HG02973 (cell line): ENCODE measurements at regions not wholly inside any gene's neighbourhood (a gene's known extent, or its start where the extent isn't known, plus 50 kb on each side); places are given as distances from the start of the nearest gene placed in this dataset.
A peak's percentile ranks its signal among the peaks of the same experiment; 100 is the strongest.
"Not testable (repeated sequence)": the region's sequence is repeated elsewhere in the genome, so short reads cannot be mapped to it uniquely, and the experiment has no call there.

Experiments
- ATAC-seq: cut with Tn5 transposase; IDR thresholded peaks from one replicate; pipeline ENCODE4 v1.9.1; 2021; ENCODE audit warnings: moderate library complexity; ENCODE audit not compliant: unreplicated experiment

DNA sequence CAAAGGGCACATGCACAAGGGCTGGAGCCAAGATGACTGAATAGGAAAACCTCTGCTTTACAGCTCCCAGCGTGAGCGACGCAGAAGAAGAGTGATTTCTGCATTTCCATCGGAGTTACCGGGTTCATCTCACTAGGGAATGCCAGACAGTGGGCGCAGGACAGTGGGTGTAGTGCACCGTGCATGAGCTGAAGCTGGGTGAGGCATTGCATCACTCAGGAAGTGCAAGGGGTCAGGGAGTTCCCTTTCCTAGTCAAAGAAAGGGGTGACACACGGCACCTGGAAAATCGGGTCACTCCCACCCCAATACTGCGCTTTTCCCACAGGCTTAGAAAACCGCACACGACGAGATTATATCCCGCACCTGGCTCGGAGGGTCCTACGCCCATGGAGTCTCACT, 64.5 kb upstream of the HTR1E start:
- not testable (repeated sequence) for ATAC-seq

- ATAC-seq, result no peak
Measured at GRCh38 chr6:86871681-86872080, 65.6 kb upstream of the HTR1E start.

DNA sequence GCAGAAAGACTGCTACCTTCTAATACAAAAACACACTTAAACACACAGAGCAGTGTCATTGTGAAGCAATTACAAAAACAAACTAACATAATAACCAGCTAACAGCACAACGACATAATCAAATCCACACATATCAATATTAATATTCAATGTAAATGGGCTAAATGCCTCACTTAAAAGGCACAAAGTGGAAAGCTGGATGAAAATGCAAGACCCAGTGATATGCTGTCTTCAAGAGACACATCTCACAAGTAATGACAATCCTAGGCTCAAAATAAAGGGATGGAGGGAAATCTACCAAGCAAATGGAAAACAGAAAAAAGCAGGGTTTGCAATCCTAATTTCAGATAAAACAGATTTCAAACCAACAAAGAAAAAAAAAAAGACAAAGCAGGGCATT, 67.8 kb upstream of the HTR1E start:
- no peak for ATAC-seq

GRCh38 chr6:86859513-86859912, 77.8 kb upstream of the HTR1E start:
- ATAC-seq, result no peak

GRCh38 chr6:86858970-86859369, 78.4 kb upstream of the HTR1E start:
- ATAC-seq, result no peak

- ATAC-seq, result no peak
Measured at GRCh38 chr6:86857783-86858182, 79.5 kb upstream of the HTR1E start.

DNA sequence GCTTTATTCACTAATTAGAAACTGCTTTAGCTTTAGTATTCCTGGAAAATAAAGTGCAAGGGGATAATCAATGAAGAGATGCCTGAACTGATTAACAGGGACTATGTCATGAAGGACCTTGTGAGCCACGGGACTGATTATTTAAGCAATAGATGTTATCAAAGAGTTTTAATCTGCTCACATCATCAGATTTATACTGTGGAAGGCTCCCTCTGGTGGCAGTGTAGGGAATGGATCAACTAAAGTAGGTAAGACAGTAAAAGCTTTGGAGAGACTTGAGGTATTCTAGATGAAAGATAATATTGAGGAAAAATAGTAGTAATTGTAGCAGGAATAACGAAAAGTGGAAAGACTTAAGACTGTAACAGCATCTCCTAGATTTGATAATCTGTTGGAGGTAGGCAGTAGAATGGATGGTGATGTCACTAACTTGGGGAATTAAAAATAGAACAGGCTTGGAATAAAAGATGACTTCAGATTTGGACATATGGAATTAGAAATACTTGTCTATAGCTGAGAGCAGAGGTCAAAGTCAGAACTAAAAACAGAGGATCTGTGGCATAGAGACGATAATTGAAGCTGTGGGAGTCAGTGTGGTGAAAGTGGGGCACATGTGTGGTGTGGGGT, 80.3 kb upstream of the HTR1E start:
- peak; percentile 58 for ATAC-seq

DNA sequence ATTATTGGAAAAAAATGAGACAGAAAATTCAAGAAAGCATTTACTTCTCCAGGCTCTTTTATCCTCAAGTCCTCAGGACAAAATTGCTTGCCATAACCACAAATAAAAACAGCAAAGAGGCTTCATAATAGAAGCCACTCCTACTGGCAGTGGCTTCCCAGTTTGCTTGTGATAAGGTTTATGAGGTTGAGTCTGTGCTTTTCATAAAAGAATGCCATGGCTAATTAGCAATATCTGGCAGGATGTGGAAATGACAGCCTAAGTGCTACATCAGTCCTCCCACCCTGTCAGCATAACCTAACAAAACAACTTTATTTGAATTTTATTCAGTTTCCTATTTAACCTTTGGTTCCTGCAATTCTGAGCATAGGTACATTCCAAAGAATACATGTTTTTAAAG, 80.9 kb upstream of the HTR1E start:
- ATAC-seq, result no peak

DNA sequence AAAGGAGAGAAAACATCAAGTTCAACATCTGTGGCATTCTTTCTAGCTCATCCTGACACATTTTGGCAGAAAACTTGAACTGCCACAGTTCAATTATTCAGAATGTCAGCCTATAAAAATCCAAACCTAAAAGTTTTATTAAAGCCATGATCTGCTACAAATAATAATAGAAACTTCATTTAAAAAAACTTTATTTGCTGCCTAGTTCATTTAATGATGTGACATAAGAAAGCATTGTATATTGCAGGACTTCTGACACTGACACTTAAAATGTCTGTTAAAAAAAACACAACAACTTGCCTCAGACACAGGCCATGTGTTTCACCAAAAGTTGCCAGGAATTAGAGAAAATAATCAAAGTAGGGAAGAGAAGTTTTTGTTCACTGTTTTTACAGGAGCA, 88.3 kb upstream of the HTR1E start:
- ATAC-seq, result no peak

- no peak for ATAC-seq
Measured at GRCh38 chr6:86832686-86833085, 104.6 kb upstream of the HTR1E start.

- ATAC-seq, result no peak
Measured at GRCh38 chr6:86825436-86825835, 111.9 kb upstream of the HTR1E start.

DNA sequence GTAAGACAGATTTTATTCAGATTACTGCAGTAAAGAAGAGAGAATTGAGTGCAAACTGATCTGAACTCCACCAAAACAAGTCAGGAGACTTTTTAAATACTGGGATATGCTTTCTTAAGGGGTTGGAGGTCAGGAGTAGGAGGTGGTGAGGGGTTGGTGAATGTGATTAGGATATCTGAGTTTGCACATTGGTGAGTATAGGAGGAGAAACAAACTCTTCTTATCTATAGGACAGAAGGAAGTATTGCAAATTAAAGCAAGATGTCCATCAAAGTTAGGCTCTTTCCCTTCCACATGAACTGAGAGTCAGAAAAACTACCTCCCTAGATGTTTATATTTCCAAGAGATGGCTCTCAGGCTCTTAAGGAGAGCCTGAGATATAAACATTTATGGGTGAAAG, 114.6 kb upstream of the HTR1E start:
- no peak for ATAC-seq

GRCh38 chr6:86820750-86821149, 116.6 kb upstream of the HTR1E start:
- ATAC-seq, result no peak

GRCh38 chr6:86793649-86794048, 143.7 kb upstream of the HTR1E start:
- no peak for ATAC-seq

- ATAC-seq, result no peak
Measured at GRCh38 chr6:86791476-86791875, 145.9 kb upstream of the HTR1E start.

- no peak for ATAC-seq
Measured at GRCh38 chr6:86789779-86790411, 147.4 kb upstream of the HTR1E start.

DNA sequence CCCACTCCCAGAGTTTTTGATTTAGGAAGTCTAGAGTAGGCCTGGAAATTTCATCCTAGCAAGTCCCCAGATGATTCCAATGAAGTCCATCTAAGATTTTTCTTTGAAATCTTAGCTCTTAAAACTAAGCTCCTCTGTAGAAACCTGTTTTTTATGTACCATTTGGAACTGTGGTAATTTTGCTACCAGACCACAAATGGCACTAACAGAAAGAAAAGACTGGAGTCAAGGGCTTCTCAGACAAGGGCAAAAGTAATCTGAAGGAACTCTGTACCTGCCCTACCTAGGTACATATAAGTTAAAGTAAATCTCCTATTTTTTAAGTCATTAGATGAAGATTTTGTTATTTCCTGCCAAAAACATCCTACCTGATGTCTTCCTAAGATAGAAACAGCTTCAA, 155.0 kb upstream of the HTR1E start:
- no peak for ATAC-seq

GRCh38 chr6:86780923-86781322, 156.4 kb upstream of the HTR1E start:
- no peak for ATAC-seq

- no peak for ATAC-seq
Measured at GRCh38 chr6:86775893-86776292, 161.4 kb upstream of the HTR1E start.

- ATAC-seq, result no peak
Measured at GRCh38 chr6:86765211-86765610, 172.1 kb upstream of the HTR1E start.

- ATAC-seq, result not testable (repeated sequence)
Measured at GRCh38 chr6:86759953-86760352, 177.4 kb upstream of the HTR1E start.

DNA sequence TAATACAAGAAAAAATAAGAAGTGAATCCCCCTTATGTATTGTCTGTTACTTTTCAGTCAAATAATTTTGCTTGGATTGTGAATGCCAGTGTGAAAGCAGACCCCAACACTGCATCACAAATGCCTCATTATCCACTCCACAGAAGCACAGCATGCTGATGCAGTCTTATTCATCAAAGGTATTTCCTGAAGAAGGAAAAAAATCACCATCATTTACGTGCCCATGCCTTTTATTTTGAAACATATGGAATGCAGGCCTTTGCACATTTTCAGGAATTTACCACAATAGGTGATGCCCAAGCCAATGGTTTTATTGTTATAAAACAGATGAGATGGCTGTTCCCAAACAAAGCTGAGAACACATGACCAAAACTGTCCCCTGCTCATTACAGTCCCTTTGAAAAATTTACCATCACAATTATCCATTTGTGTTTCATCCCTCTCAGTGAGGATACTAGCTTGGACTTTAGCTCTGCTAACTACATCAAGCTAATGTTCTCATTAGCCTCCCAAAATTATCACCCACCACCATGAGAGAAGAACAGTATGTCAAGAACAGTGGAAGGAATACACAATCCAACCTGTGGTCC, 180.6 kb upstream of the HTR1E start:
- ATAC-seq, result no peak

GRCh38 chr6:86744048-86744447, 193.3 kb upstream of the HTR1E start:
- ATAC-seq, result no peak
